ENCODE measurements at regions not wholly inside any gene's neighbourhood (a gene's known extent, or its start where the extent isn't known, plus 50 kb on each side); places are given as distances from the start of the nearest gene placed in this dataset.

- no peaks in the 10 kb centered on the region for H3K27me3 ChIP-seq (ENCODE audit: control insufficient read depth in 3 of 3, insufficient read depth in 3 of 3, low read length in 3 of 3)
- peak in 1 of 2 donors; percentile 12 for DNase-seq
- no peak overlapping the region for H3K27ac ChIP-seq (ENCODE audit: low read depth in 1 of 3, low read length in 2 of 3)
- H3K4me1 ChIP-seq (ENCODE audit: control insufficient read depth in 3 of 3, insufficient read depth in 2 of 3, low read depth in 1 of 3, low read length in 2 of 3), result peaks cover 0 to 9% (median 0%) of the 10 kb centered on the region in 3 donors
- no peaks in the 10 kb centered on the region for H3K9me3 ChIP-seq (ENCODE audit: control insufficient read depth in 2 of 2, insufficient read depth in 1 of 2, low read depth in 1 of 2, low read length in 1 of 2)
- no peak overlapping the region for H3K4me3 ChIP-seq (ENCODE audit: low read depth in 1 of 3, low read length in 3 of 3)
- no peak for FAIRE-seq
- no peaks in the 10 kb centered on the region for H3K36me3 ChIP-seq (ENCODE audit: control insufficient read depth in 3 of 3, insufficient read depth in 2 of 3, low read depth in 1 of 3, low read length in 3 of 3)
These were observed 433.3 kb downstream of the RAP2B start for GRCh38 chr3:153595186-153595815.

- H3K4me3 ChIP-seq (ENCODE audit: low read depth in 1 of 3, low read length in 3 of 3), result no peak overlapping the region
- no peaks in the 10 kb centered on the region for H3K27me3 ChIP-seq (ENCODE audit: control insufficient read depth in 3 of 3, insufficient read depth in 3 of 3, low read length in 3 of 3)
- H3K36me3 ChIP-seq (ENCODE audit: control insufficient read depth in 3 of 3, insufficient read depth in 2 of 3, low read depth in 1 of 3, low read length in 3 of 3), result no peaks in the 10 kb centered on the region
- no peaks in the 10 kb centered on the region for H3K9me3 ChIP-seq (ENCODE audit: control insufficient read depth in 2 of 2, insufficient read depth in 1 of 2, low read depth in 1 of 2, low read length in 1 of 2)
- FAIRE-seq (no peak), DNase-seq (no peak)
- H3K4me1 ChIP-seq (ENCODE audit: control insufficient read depth in 3 of 3, insufficient read depth in 2 of 3, low read depth in 1 of 3, low read length in 2 of 3), result peaks cover 0 to 18% (median 0%) of the 10 kb centered on the region in 3 donors
- WGBS, 3 donors, result 75 to 88% (median 88%) methylated on average over 4 of the region's 4 CpGs
- H3K27ac ChIP-seq (ENCODE audit: low read depth in 1 of 3, low read length in 2 of 3), result no peak overlapping the region
These were observed 434.4 kb downstream of the RAP2B start for GRCh38 chr3:153596401-153596800.

- Histone ChIP-seq H3K4me3 (ENCODE audit: low read depth in 1 of 3, low read length in 3 of 3) (no peak overlapping the region), H3K36me3 (ENCODE audit: control insufficient read depth in 3 of 3, insufficient read depth in 2 of 3, low read depth in 1 of 3, low read length in 3 of 3) (no peaks in the 10 kb centered on the region), H3K27ac (ENCODE audit: low read depth in 1 of 3, low read length in 2 of 3) (peak overlapping the region in 1 of 3 donors; percentile 47), H3K27me3 (ENCODE audit: control insufficient read depth in 3 of 3, insufficient read depth in 3 of 3, low read length in 3 of 3) (no peaks in the 10 kb centered on the region), H3K4me1 (ENCODE audit: control insufficient read depth in 3 of 3, insufficient read depth in 2 of 3, low read depth in 1 of 3, low read length in 2 of 3) (peaks cover 0 to 20% (median 0%) of the 10 kb centered on the region in 3 donors), H3K9me3 (ENCODE audit: control insufficient read depth in 2 of 2, insufficient read depth in 1 of 2, low read depth in 1 of 2, low read length in 1 of 2) (no peaks in the 10 kb centered on the region)
- 10 to 31% (median 23%) methylated on average over 2 of the region's 2 CpGs for WGBS, 3 donors
- FAIRE-seq, result no peak
- peak; percentile 28 to 53 for DNase-seq
These were observed 437.7 kb downstream of the RAP2B start for GRCh38 chr3:153599685-153600084.

GRCh38 chr3:153600896-153601295 lies 438.9 kb downstream of the RAP2B start:
- H3K27ac ChIP-seq (ENCODE audit: low read depth in 1 of 3, low read length in 2 of 3), result no peak overlapping the region
- H3K36me3 ChIP-seq (ENCODE audit: control insufficient read depth in 3 of 3, insufficient read depth in 2 of 3, low read depth in 1 of 3, low read length in 3 of 3), result no peaks in the 10 kb centered on the region
- peaks cover 0 to 20% (median 0%) of the 10 kb centered on the region in 3 donors for H3K4me1 ChIP-seq (ENCODE audit: control insufficient read depth in 3 of 3, insufficient read depth in 2 of 3, low read depth in 1 of 3, low read length in 2 of 3)
- no peaks in the 10 kb centered on the region for H3K9me3 ChIP-seq (ENCODE audit: control insufficient read depth in 2 of 2, insufficient read depth in 1 of 2, low read depth in 1 of 2, low read length in 1 of 2)
- DNase-seq (no peak), FAIRE-seq (no peak)
- H3K4me3 ChIP-seq (ENCODE audit: low read depth in 1 of 3, low read length in 3 of 3), result no peak overlapping the region
- H3K27me3 ChIP-seq (ENCODE audit: control insufficient read depth in 3 of 3, insufficient read depth in 3 of 3, low read length in 3 of 3), result no peaks in the 10 kb centered on the region
- whole genome bisulfite sequencing, 3 donors, result 59 to 83% (median 79%) methylated on average over 2 of the region's 2 CpGs

- Histone ChIP-seq H3K27ac (ENCODE audit: low read depth in 1 of 3, low read length in 2 of 3) (no peak overlapping the region), H3K9me3 (ENCODE audit: control insufficient read depth in 2 of 2, insufficient read depth in 1 of 2, low read depth in 1 of 2, low read length in 1 of 2) (no peaks in the 10 kb centered on the region), H3K4me3 (ENCODE audit: low read depth in 1 of 3, low read length in 3 of 3) (no peak overlapping the region), H3K27me3 (ENCODE audit: control insufficient read depth in 3 of 3, insufficient read depth in 3 of 3, low read length in 3 of 3) (no peaks in the 10 kb centered on the region), H3K36me3 (ENCODE audit: control insufficient read depth in 3 of 3, insufficient read depth in 2 of 3, low read depth in 1 of 3, low read length in 3 of 3) (no peaks in the 10 kb centered on the region), H3K4me1 (ENCODE audit: control insufficient read depth in 3 of 3, insufficient read depth in 2 of 3, low read depth in 1 of 3, low read length in 2 of 3) (peaks cover 0 to 20% (median 0%) of the 10 kb centered on the region in 3 donors)
- DNase-seq (peak in 1 of 2 donors; percentile 6), FAIRE-seq (no peak)
- 88 to 97% (median 96%) methylated on average over 1 of the region's 1 CpG for WGBS, 3 donors
These were observed 439.4 kb downstream of the RAP2B start for GRCh38 chr3:153601374-153601853.

GRCh38 chr3:153602801-153603200 lies 440.8 kb downstream of the RAP2B start:
- no peaks in the 10 kb centered on the region for H3K9me3 ChIP-seq (ENCODE audit: control insufficient read depth in 2 of 2, insufficient read depth in 1 of 2, low read depth in 1 of 2, low read length in 1 of 2)
- H3K36me3 ChIP-seq (ENCODE audit: control insufficient read depth in 3 of 3, insufficient read depth in 2 of 3, low read depth in 1 of 3, low read length in 3 of 3), result no peaks in the 10 kb centered on the region
- H3K4me1 ChIP-seq (ENCODE audit: control insufficient read depth in 3 of 3, insufficient read depth in 2 of 3, low read depth in 1 of 3, low read length in 2 of 3), result peaks cover 0 to 20% (median 0%) of the 10 kb centered on the region in 3 donors
- no peak for DNase-seq
- H3K4me3 ChIP-seq (ENCODE audit: low read depth in 1 of 3, low read length in 3 of 3), result no peak overlapping the region
- 77 to 92% (median 83%) methylated on average over 1 of the region's 1 CpG for WGBS, 3 donors
- no peaks in the 10 kb centered on the region for H3K27me3 ChIP-seq (ENCODE audit: control insufficient read depth in 3 of 3, insufficient read depth in 3 of 3, low read length in 3 of 3)
- no peak overlapping the region for H3K27ac ChIP-seq (ENCODE audit: low read depth in 1 of 3, low read length in 2 of 3)
- no peak for FAIRE-seq

- DNase-seq (no peak), FAIRE-seq (no peak)
- H3K36me3 ChIP-seq (ENCODE audit: control insufficient read depth in 3 of 3, insufficient read depth in 2 of 3, low read depth in 1 of 3, low read length in 3 of 3), result no peaks in the 10 kb centered on the region
- no peaks in the 10 kb centered on the region for H3K9me3 ChIP-seq (ENCODE audit: control insufficient read depth in 2 of 2, insufficient read depth in 1 of 2, low read depth in 1 of 2, low read length in 1 of 2)
- H3K4me3 ChIP-seq (ENCODE audit: low read depth in 1 of 3, low read length in 3 of 3), result no peak overlapping the region
- no peaks in the 10 kb centered on the region for H3K27me3 ChIP-seq (ENCODE audit: control insufficient read depth in 3 of 3, insufficient read depth in 3 of 3, low read length in 3 of 3)
- no peaks in the 10 kb centered on the region for H3K4me1 ChIP-seq (ENCODE audit: control insufficient read depth in 3 of 3, insufficient read depth in 2 of 3, low read depth in 1 of 3, low read length in 2 of 3)
- H3K27ac ChIP-seq (ENCODE audit: low read depth in 1 of 3, low read length in 2 of 3), result no peak overlapping the region
- WGBS, 3 donors, result 57 to 82% (median 71%) methylated on average over 1 of the region's 1 CpG
These were observed 452.1 kb downstream of the RAP2B start for GRCh38 chr3:153614140-153614539.

- Histone ChIP-seq H3K36me3 (ENCODE audit: control insufficient read depth in 3 of 3, insufficient read depth in 2 of 3, low read depth in 1 of 3, low read length in 3 of 3) (no peaks in the 10 kb centered on the region), H3K9me3 (ENCODE audit: control insufficient read depth in 2 of 2, insufficient read depth in 1 of 2, low read depth in 1 of 2, low read length in 1 of 2) (no peaks in the 10 kb centered on the region), H3K27ac (ENCODE audit: low read depth in 1 of 3, low read length in 2 of 3) (no peak overlapping the region), H3K4me1 (ENCODE audit: control insufficient read depth in 3 of 3, insufficient read depth in 2 of 3, low read depth in 1 of 3, low read length in 2 of 3) (no peaks in the 10 kb centered on the region), H3K4me3 (ENCODE audit: low read depth in 1 of 3, low read length in 3 of 3) (no peak overlapping the region), H3K27me3 (ENCODE audit: control insufficient read depth in 3 of 3, insufficient read depth in 3 of 3, low read length in 3 of 3) (peaks cover 0 to 3% (median 0%) of the 10 kb centered on the region in 3 donors)
- no peak for DNase-seq
- no peak for FAIRE-seq
These were observed 452.5 kb downstream of the RAP2B start for GRCh38 chr3:153614563-153614962.

- no peak overlapping the region for H3K27ac ChIP-seq (ENCODE audit: low read depth in 1 of 3, low read length in 2 of 3)
- peak in 1 of 2 donors; percentile 12 for DNase-seq
- H3K27me3 ChIP-seq (ENCODE audit: control insufficient read depth in 3 of 3, insufficient read depth in 3 of 3, low read length in 3 of 3), result peaks cover 0 to 3% (median 0%) of the 10 kb centered on the region in 3 donors
- no peak overlapping the region for H3K4me3 ChIP-seq (ENCODE audit: low read depth in 1 of 3, low read length in 3 of 3)
- WGBS, 3 donors, result 34 to 62% (median 41%) methylated on average over 1 of the region's 1 CpG
- H3K4me1 ChIP-seq (ENCODE audit: control insufficient read depth in 3 of 3, insufficient read depth in 2 of 3, low read depth in 1 of 3, low read length in 2 of 3), result no peaks in the 10 kb centered on the region
- no peaks in the 10 kb centered on the region for H3K9me3 ChIP-seq (ENCODE audit: control insufficient read depth in 2 of 2, insufficient read depth in 1 of 2, low read depth in 1 of 2, low read length in 1 of 2)
- FAIRE-seq, result no peak
- no peaks in the 10 kb centered on the region for H3K36me3 ChIP-seq (ENCODE audit: control insufficient read depth in 3 of 3, insufficient read depth in 2 of 3, low read depth in 1 of 3, low read length in 3 of 3)
These were observed 453.8 kb downstream of the RAP2B start for GRCh38 chr3:153615863-153616262.
